Memory B cell (primary cell): ENCODE measurements at regions not wholly inside any gene's neighbourhood (a gene's known extent, or its start where the extent isn't known, plus 50 kb on each side); places are given as distances from the start of the nearest gene placed in this dataset.

Experiments
- ATAC-seq: fragments of 150-1000 bp; cut with Tn5 transposase; 2 replicates; pipeline ENCODE4 v1.10.0; 2021; ENCODE audit warnings: low read depth, mild to moderate bottlenecking, moderate library complexity
- DNase-seq, 2 donors: peaks; one replicate each; pipeline ENCODE4 v3.0.0; 2022; ENCODE audit warnings: low spot score in 2 of 2
- H3K27ac Mint-ChIP-seq: one replicate; pipeline ENCODE4 v1.8.0; 2022; ENCODE audit warnings: mild to moderate bottlenecking, moderate library complexity, mixed read lengths
- H3K27me3 Mint-ChIP-seq: one replicate; pipeline ENCODE4 v1.8.0; 2022; ENCODE audit warnings: mixed read lengths
- H3K36me3 Mint-ChIP-seq: one replicate; pipeline ENCODE4 v1.8.0; 2022; ENCODE audit warnings: mild to moderate bottlenecking, mixed read lengths
- H3K4me1 Mint-ChIP-seq: one replicate; pipeline ENCODE4 v1.8.0; 2022; ENCODE audit warnings: mixed read lengths
- H3K4me3 Mint-ChIP-seq: one replicate; pipeline ENCODE4 v1.8.0; 2022; ENCODE audit warnings: mild to moderate bottlenecking, moderate library complexity, mixed read lengths
- H3K9me3 Mint-ChIP-seq: one replicate; pipeline ENCODE4 v1.8.0; 2022; ENCODE audit warnings: mixed read lengths

DNA sequence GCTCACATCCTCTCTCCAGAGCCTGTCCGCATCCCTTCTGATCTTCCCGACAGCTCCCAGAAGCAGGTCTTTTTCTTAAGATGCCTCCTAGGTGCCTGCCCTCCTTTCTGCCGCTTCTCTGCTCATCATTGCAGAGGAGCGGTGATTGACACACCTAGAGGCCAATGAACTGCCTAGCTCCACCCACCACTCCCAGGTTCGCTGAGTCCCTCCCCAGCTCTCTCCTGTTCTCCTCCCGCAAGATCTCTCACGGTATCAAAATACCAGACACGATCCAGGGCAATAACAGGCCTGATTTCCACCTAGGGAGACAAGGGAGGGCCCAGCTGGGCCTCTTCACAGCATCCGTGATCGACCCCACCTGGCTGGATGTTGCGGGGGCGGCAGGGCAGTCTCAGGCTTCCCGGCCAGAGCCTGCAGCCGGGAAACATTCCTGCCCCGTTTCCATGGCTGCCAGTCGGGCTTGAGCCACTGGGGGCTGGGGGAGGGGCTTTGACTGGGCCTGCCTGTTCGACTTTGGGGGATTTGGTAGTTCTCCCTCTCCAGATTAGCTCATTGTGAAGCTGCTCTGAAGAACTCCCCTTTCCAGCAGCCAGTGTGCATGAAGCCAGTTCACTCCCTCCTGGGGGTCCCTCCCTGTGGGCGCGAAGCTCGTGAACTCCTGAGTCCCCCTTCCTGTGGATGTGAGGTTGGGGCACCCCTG is 373.5 kb downstream of the RPS24 start:
- Mint-ChIP-seq H3K4me1 (peaks cover 7% of the 10 kb centered on the region), H3K27ac (no peak overlapping the region)
- ATAC-seq, result peak; percentile 49

DNA sequence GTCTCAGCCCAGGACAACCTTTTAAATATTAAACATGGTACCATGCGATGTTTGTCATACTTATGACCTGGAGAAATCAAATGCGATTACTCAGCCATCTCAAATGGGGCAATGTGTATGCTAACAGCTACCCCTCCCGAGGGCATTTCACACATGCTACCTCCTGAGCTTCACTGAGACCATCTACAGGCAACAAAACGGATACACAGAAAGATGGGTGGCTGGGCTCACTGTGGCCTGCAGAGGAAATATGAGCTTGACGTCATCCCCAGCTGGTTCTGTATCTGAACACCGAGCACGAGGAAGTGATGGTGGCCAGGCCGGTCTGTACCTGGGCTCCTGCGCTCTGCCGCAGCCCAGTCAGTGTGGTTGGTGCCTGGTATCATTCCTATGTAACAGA is 374.3 kb downstream of the RPS24 start:
- DNase-seq, result no peak

More for the DNA sequence above, 373.5 kb downstream of the RPS24 start:
- DNase-seq, result peak in 1 of 2 donors; percentile 8
- H3K27me3 Mint-ChIP-seq, result peaks cover 9% of the 10 kb centered on the region
- H3K36me3 Mint-ChIP-seq, result no peaks in the 10 kb centered on the region
- peak overlapping the region; percentile 70 for H3K4me3 Mint-ChIP-seq
- H3K9me3 Mint-ChIP-seq, result no peaks in the 10 kb centered on the region

DNA sequence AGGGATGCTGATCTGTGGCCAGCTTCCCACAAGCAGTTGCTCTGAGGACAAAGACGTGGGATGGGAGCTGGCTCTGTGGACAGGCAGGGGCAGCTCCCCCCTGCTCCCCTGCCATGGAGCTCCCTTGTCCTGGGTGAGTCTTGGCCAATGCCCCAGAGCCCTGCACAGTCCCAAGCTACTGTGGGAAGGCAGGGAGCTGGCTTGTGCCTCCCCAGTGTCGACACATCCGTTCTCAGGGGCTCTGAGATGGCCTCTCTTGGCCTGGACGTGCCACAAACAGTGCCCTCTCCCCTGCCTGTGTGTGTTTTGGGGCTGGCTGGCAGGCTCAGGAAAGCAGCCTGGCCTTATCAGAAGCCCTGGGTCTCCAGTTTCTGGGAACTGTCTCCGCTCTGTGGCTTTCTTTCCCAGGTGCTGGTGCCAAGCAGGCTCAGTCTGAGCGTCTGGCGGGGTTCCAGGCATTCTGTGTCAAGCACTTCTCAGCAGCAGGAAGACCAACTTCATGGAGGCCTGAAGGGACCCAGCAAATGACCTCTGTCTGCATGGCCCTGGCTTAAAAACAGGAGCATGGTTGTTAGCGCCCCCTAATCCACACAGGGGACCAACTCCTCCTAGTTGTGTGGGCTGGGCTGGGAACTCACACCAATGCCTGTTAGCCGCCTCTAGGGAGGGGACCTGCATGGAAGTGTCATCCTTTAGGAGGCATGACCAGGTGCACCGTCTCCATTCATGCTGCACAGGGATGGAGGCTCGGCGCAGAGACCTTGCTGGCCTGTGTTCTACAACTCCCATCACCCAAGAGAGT is 375.2 kb downstream of the RPS24 start:
- Mint-ChIP-seq H3K36me3 (no peaks in the 10 kb centered on the region), H3K9me3 (no peaks in the 10 kb centered on the region), H3K27me3 (peaks cover 12% of the 10 kb centered on the region)

More for the DNA sequence above, 374.3 kb downstream of the RPS24 start:
- Mint-ChIP-seq H3K9me3 (no peaks in the 10 kb centered on the region), H3K36me3 (no peaks in the 10 kb centered on the region), H3K27ac (no peak overlapping the region), H3K27me3 (peaks cover 11% of the 10 kb centered on the region), H3K4me1 (peaks cover 7% of the 10 kb centered on the region), H3K4me3 (no peak overlapping the region)
- ATAC-seq, result no peak

DNA sequence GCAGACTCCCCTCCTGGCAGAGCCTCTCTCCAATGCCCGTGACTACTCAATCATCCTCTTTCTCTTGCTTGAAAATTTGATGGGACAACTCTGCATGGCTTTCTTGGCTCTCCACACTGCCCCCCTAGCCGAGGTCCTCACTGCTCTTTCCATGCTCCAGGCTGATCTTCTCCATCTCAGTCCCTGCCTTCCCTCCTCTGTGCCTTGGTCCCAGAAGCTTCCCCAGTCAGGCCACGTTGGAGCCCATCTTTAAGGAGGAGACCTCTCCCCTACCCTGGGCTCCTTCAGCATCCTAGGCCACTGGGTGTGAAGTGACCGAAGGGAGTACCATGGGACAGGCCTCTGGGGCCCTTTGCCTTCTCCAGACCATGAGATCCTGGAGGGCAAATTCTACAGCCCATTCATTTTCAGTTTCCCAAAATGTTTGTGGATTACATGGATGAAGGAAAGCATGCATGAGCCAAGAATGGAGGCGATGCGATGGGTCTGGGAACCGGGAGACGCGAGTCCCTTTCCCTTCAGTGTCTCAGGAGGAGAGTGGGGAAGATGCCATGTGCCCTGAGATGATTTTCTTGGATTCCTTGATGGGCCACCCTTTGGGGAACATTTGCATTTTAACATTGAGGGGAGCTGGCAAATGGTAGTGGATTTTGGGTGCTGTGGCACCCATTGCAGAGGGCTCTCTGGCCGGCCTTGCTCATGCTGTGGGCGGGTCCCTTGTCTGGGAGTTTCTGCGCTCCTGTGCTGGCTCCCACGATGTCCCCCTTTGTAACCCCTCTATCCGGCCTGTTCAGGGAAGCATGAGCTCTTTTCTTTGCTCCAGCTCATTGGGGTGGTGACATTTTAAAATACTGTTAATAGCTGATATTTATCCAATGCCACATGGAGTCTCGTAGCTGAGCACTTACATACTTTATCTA is 376.6 kb downstream of the RPS24 start:
- Mint-ChIP-seq H3K36me3 (no peaks in the 10 kb centered on the region), H3K27ac (no peak overlapping the region)

More for the DNA sequence above, 375.2 kb downstream of the RPS24 start:
- DNase-seq, result no peak
- ATAC-seq, result no peak
- Mint-ChIP-seq H3K4me3 (no peak overlapping the region), H3K27ac (no peak overlapping the region), H3K4me1 (peaks cover 7% of the 10 kb centered on the region)

DNA sequence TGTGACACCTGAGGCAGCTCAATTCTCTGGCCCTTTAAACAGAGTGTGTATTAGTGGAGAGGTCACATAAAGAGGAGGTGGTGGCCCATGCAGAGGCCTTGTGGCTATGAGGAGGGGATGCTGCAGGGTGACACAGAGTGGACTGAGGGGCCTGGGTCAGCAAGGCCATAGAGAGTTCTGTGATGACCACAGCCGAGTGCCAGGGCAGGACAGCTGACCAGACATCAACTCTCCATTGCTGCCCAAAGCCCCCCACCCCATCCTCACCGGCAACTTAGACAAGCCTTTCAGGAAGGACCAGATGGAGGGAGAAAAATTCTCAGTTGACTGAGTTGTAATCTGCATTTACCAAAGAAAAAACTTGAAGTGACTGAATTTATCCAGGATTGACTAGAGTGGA is 378.1 kb downstream of the RPS24 start:
- H3K4me1 Mint-ChIP-seq, result peaks cover 4% of the 10 kb centered on the region
- no peak overlapping the region for H3K27ac Mint-ChIP-seq
- H3K9me3 Mint-ChIP-seq, result no peaks in the 10 kb centered on the region
- no peak overlapping the region for H3K4me3 Mint-ChIP-seq
- peaks cover 6% of the 10 kb centered on the region for H3K27me3 Mint-ChIP-seq
- no peaks in the 10 kb centered on the region for H3K36me3 Mint-ChIP-seq
- no peak for ATAC-seq
- no peak for DNase-seq

More for the DNA sequence above, 376.6 kb downstream of the RPS24 start:
- no peak overlapping the region for H3K4me3 Mint-ChIP-seq
- peaks cover 10% of the 10 kb centered on the region for H3K27me3 Mint-ChIP-seq
- no peaks in the 10 kb centered on the region for H3K9me3 Mint-ChIP-seq
- ATAC-seq, result no peak
- no peak for DNase-seq
- peaks cover 7% of the 10 kb centered on the region for H3K4me1 Mint-ChIP-seq

DNA sequence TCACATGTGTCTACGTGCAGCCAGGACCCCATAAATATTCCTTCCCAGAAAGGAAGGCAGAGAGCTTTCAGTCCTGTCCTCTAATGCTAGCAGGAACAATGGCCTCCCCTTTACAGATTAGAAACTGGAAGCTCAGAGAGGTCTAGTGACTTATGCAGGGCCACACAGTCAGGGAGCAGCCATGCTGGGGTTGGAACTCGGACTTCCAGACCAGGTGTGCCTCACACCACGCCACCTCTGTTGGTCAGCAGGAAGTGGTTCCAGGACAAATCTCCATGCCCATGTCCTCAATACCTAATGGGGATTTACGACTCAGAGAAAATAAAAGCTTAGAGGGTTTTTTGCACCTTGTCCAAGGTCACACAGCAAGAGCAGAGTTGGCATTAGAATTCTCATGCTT is 378.9 kb downstream of the RPS24 start:
- Mint-ChIP-seq H3K27ac (no peak overlapping the region), H3K36me3 (no peaks in the 10 kb centered on the region), H3K9me3 (no peaks in the 10 kb centered on the region), H3K27me3 (peaks cover 8% of the 10 kb centered on the region), H3K4me3 (no peak overlapping the region), H3K4me1 (no peaks in the 10 kb centered on the region)
- ATAC-seq (no peak), DNase-seq (no peak)

DNA sequence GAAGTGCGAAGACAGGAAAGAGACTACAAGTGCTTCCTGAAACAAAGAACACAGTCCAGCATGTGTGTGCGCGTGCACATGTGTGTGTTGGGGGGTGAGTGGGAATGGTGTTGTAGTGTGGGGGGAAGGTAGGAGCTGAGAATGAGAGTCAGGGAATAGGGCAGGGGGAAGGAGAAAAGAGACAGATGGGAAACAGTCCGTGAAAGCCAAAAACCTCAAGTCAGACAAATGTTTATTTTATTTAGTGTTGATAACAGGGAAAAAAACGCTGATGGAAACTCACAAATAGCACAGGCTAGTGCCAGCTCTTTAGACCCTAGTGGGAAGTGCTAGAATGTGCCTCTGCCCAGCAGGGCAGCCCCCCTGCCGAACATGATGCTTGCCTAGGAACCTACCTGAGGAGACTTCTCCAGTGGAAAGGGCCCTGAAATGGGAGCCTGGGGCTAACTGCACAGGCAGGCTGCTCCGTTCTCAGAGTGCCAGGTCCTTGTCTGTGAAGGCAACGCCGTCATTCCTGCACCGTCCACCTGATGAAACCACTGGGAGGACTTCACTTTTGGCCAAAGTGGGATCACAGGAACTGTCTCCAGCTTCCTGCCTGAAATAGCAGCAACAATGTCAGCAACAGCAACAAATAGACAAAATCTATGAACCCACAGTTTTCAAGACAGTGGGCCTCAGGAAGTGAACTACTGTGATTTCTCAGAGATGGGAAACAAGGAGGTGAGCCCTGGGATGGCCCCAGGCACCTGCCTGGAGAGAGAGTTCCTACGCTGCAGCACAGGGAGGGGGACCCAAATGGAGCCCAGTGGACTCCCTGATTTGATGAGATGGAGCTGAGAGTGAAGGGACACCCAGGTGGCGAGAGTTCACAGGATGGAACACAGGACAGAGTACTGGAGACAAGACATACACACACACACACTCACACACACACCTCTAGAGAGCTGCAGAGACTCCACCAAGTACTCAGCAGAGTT is 379.7 kb downstream of the RPS24 start:
- H3K4me3 Mint-ChIP-seq, result no peak overlapping the region
- no peaks in the 10 kb centered on the region for H3K36me3 Mint-ChIP-seq
- peaks cover 8% of the 10 kb centered on the region for H3K27me3 Mint-ChIP-seq
- DNase-seq (no peak), ATAC-seq (no peak)
- no peaks in the 10 kb centered on the region for H3K4me1 Mint-ChIP-seq
- H3K9me3 Mint-ChIP-seq, result no peaks in the 10 kb centered on the region
- no peak overlapping the region for H3K27ac Mint-ChIP-seq

DNA sequence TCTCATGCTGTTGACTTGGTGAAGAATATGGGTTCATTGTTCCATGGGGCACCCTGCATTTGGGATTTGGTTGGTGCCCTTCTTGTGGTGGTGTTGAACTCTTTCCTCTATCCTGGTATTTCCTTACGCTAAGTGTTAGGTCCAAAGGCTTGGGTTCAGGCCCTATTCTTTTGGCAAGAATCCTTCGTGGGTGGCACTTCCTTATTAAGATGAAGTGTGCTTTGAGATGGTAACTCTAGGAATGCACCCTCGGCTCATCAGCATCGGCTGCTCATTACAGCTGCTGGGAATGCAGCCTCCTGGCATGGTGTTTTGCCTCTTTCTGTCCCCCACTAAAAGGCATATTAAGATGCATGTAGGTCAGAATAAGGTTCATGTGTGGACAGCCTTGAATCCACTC is 380.7 kb downstream of the RPS24 start:
- H3K9me3 Mint-ChIP-seq, result no peaks in the 10 kb centered on the region
- H3K27me3 Mint-ChIP-seq, result peaks cover 11% of the 10 kb centered on the region
- no peak for DNase-seq
- H3K4me3 Mint-ChIP-seq, result no peak overlapping the region
- no peak overlapping the region for H3K27ac Mint-ChIP-seq
- ATAC-seq, result no peak
- H3K4me1 Mint-ChIP-seq, result no peaks in the 10 kb centered on the region
- no peaks in the 10 kb centered on the region for H3K36me3 Mint-ChIP-seq

DNA sequence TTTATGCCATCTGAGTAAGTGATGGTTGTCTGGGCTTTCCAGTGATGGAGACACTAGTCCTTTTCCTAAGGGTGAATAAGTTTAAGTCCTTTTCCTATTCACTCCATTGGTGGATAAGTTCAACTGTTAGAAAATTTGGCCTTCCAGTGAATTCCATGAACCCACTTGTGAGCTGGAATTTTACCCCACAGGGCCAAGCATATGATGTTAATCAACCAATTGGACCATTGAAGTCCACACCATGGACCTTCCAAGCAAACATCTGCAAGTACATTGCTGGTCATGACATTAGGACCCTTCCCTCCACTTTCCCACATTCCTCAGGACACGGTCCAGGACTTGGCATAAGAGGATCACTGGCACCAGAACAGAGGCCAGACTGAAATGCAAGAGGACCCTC is 381.4 kb downstream of the RPS24 start:
- Mint-ChIP-seq H3K4me1 (no peaks in the 10 kb centered on the region), H3K4me3 (no peak overlapping the region), H3K27me3 (peaks cover 12% of the 10 kb centered on the region), H3K9me3 (no peaks in the 10 kb centered on the region), H3K36me3 (no peaks in the 10 kb centered on the region), H3K27ac (no peak overlapping the region)
- ATAC-seq (no peak), DNase-seq (no peak)

DNA sequence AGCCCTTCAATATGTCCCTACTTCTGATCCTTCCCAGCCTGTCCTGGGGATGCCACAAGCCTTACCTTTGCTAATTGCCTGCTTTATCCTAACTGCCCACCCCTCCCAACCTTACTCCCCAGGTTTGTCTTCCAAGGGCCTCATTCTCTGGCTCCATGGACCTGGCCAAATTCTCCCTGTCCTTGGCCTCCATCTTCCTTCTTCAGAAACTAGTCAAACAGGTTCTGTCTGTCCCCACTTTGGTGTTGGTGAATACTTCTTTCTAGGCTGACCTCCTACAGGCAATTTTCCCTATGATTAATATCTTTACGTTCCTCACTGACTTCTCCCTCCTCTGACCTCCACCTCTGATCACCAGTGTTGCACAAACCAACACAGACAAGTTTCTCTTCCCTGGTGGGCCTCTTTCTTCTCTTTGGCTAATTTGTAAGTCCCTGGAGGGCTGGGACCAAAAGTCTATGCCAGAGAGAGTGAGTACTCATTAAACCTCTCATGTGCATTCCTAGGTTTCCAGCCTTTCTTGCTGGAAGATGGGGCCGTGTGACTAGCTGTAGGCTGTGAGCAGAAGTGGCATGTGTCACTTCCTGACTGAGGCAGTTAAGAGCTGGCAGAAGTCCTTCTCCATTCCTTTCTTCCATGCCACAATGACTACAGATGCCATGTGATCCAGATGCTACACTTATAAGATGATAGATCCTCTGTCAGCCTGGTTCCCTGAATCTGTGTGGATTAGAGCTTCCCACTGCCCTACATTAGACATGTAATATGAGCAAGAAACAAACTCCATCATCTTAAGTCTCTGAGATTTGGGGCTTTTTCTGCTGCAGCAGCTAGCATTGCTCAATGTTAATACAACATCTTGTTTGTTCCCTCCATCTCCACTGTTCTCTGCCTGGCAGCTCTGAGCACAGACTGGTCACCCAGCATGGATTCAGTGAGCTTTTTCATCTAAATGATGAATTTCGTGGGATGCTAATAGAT is 382.7 kb downstream of the RPS24 start:
- no peak overlapping the region for H3K27ac Mint-ChIP-seq
- DNase-seq (no peak), ATAC-seq (no peak)
- H3K27me3 Mint-ChIP-seq, result peaks cover 18% of the 10 kb centered on the region
- H3K36me3 Mint-ChIP-seq, result no peaks in the 10 kb centered on the region
- no peaks in the 10 kb centered on the region for H3K9me3 Mint-ChIP-seq
- H3K4me1 Mint-ChIP-seq, result no peaks in the 10 kb centered on the region
- H3K4me3 Mint-ChIP-seq, result no peak overlapping the region

DNA sequence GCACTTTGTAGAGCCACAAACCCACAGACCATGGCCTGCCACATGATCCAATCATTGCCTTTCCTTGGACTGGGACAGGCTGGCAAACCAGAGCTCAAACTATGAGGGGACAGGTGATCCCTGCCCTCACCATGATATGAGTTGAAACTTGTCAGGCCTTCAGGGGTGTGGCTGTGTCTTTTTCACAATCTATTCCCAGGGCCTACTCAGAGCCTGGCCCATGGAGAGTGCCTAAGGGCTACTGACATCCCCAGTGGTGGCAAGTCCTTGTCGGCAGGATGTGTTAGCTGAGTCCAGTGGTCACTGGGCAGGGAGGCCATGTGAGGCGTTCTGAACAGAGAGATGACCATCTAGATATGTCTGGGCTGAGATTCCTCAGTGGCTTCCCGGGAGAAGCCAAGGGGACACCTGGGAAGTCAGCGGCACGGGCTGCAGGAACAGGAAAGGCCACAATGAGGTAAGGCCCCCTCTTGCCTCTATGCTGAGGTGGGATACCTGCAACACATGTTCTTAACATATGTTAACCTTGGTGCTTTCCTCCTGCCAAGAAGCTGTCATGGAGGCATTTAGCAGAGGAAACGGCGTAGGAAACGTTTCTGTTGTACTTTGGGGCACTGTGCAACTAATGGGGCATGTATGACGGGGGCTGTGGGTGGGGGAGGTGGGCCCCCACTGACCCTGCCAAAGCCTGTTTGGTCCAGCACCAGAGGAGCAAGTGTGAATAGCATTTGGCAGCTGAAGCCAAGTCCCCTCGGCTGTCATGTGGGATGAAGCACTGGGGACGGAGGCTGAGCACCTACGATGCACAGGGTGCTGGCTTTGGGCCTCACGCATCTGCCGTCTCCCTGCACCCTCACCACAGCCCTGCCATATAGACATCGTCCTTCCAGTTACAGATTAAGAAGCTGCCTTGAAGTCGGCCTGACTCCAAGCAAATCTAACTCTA is 384.0 kb downstream of the RPS24 start:
- Mint-ChIP-seq H3K4me1 (no peaks in the 10 kb centered on the region), H3K27ac (no peak overlapping the region), H3K36me3 (no peaks in the 10 kb centered on the region), H3K27me3 (peaks cover 17% of the 10 kb centered on the region), H3K4me3 (no peak overlapping the region), H3K9me3 (no peaks in the 10 kb centered on the region)
- DNase-seq, result no peak
- ATAC-seq, result no peak
